ENCODE measurements at regions not wholly inside any gene's neighbourhood (a gene's known extent, or its start where the extent isn't known, plus 50 kb on each side); places are given as distances from the start of the nearest gene placed in this dataset.

- TF ChIP-seq POLR2A (IDR thresholded peaks at IDR 0.05; ENCODE audit: control extremely low read depth in 1 of 2, low read depth in 2 of 2, low read length in 2 of 2) (no peak), SP4 (IDR thresholded peaks at IDR 0.05; ENCODE audit: low read length) (no peak), EZH2 (IDR thresholded peaks at IDR 0.05; ENCODE audit: low read depth, low read length, severe bottlenecking) (no peak), POLR2AphosphoS5 (IDR thresholded peaks at IDR 0.05; ENCODE audit: low read depth, low read length) (no peak)
Measured at GRCh38 chr1:67590329-67590728, 94.7 kb upstream of the GADD45A start.

All from H1 (cell line).